Neural progenitor cell (in vitro differentiated cells): ENCODE measurements at regions not wholly inside any gene's neighbourhood (a gene's known extent, or its start where the extent isn't known, plus 50 kb on each side); places are given as distances from the start of the nearest gene placed in this dataset.

ENCODE experiments used
- DNase-seq: peaks from one replicate; pipeline ENCODE4 v3.0.0-alpha.2; 2016; ENCODE audit warnings: low spot score
- H2AFZ ChIP-seq: fragments of 200-600 bp; sonication (generic); replicated peaks from 2 replicates; pipeline ENCODE4 v1.6.1; 2016; ENCODE audit warnings: antibody characterized with exemption
- H3F3A ChIP-seq: fragments of 200-600 bp; sonication (generic); 2 replicates; pipeline ENCODE4 v1.6.1; 2016; ENCODE audit warnings: antibody characterized with exemption, low read depth
- H3K27ac ChIP-seq: fragments of 200-600 bp; sonication (generic); 2 replicates; pipeline ENCODE4 v1.5.1; 2016; ENCODE audit warnings: mild to moderate bottlenecking
- H3K27me3 ChIP-seq: fragments of 200-600 bp; sonication (generic); 2 replicates; pipeline ENCODE4 v1.6.1; 2016; ENCODE audit warnings: mild to moderate bottlenecking, moderate library complexity
- H3K36me3 ChIP-seq: fragments of 200-600 bp; sonication (generic); 2 replicates; pipeline ENCODE4 v1.5.1; 2016
- H3K4me1 ChIP-seq: fragments of 200-600 bp; sonication (generic); 2 replicates; pipeline ENCODE4 v1.6.1; 2016; ENCODE audit warnings: mixed run types
- H3K4me2 ChIP-seq: fragments of 200-600 bp; sonication (generic); 2 replicates; pipeline ENCODE4 v1.6.1; 2016
- H3K4me3 ChIP-seq: fragments of 200-600 bp; sonication (generic); 2 replicates; pipeline ENCODE4 v1.5.1; 2016
- H3K79me2 ChIP-seq: fragments of 200-600 bp; sonication (generic); 2 replicates; pipeline ENCODE4 v1.6.1; 2016; ENCODE audit warnings: low read depth
- H3K9ac ChIP-seq: fragments of 200-600 bp; sonication (generic); 2 replicates; pipeline ENCODE4 v1.6.1; 2016
- H3K9me3 ChIP-seq: fragments of 200-600 bp; sonication (generic); 2 replicates; pipeline ENCODE4 v1.5.1; 2016; ENCODE audit warnings: low read depth
- H4K20me1 ChIP-seq: fragments of 200-600 bp; sonication (generic); 2 replicates; pipeline ENCODE4 v1.6.1; 2016; ENCODE audit warnings: low read depth
- H3K27ac Mint-ChIP-seq: 3 replicates; pipeline ENCODE4 v1.8.0; 2021; ENCODE audit warnings: mixed read lengths
- H3K27me3 Mint-ChIP-seq: 2 replicates; pipeline ENCODE4 v1.8.0; 2022; ENCODE audit warnings: low read depth, mild to moderate bottlenecking, inconsistent platforms, moderate library complexity, mixed read lengths; ENCODE audit not compliant: insufficient read depth
- H3K36me3 Mint-ChIP-seq: 3 replicates; pipeline ENCODE4 v1.8.0; 2021; ENCODE audit warnings: mixed read lengths
- H3K4me1 Mint-ChIP-seq: 3 replicates; pipeline ENCODE4 v1.8.0; 2021; ENCODE audit warnings: mixed read lengths
- H3K4me3 Mint-ChIP-seq: 3 replicates; pipeline ENCODE4 v1.8.0; 2021; ENCODE audit warnings: mild to moderate bottlenecking, moderate library complexity, mixed read lengths
- H3K9me3 Mint-ChIP-seq: 3 replicates; pipeline ENCODE4 v1.8.0; 2020; ENCODE audit warnings: mixed read lengths
- CTCF ChIP-seq: fragments of 200-600 bp; sonication (generic); IDR thresholded peaks from 2 replicates; pipeline ENCODE4 v1.5.1; 2017; ENCODE audit warnings: antibody characterized with exemption, mild to moderate bottlenecking
- EZH2 ChIP-seq: fragments of 200-600 bp; sonication (generic); IDR thresholded peaks from 2 replicates; pipeline ENCODE4 v1.6.1; 2017; ENCODE audit warnings: antibody characterized with exemption, mild to moderate bottlenecking, moderate library complexity
- EZH2phosphoT487 ChIP-seq: fragments of 200-600 bp; sonication (generic); IDR thresholded peaks from 2 replicates; pipeline ENCODE4 v1.6.1; 2017; ENCODE audit warnings: antibody characterized with exemption

- H3F3A ChIP-seq, result no peaks in the 10 kb centered on the region
- no peak overlapping the region for H3K4me3 ChIP-seq
- no peak overlapping the region for H3K27ac ChIP-seq
- H3K4me1 ChIP-seq, result no peaks in the 10 kb centered on the region
- no peaks in the 10 kb centered on the region for H3K79me2 ChIP-seq
- H3K4me2 ChIP-seq, result no peak overlapping the region
- no peak for TF ChIP-seq CTCF
- no peak for TF ChIP-seq EZH2
- no peak for TF ChIP-seq EZH2phosphoT487
- Mint-ChIP-seq H3K9me3 (peaks cover 3% of the 10 kb centered on the region), H3K4me1 (no peaks in the 10 kb centered on the region), H3K36me3 (no peaks in the 10 kb centered on the region), H3K4me3 (no peak overlapping the region), H3K27ac (no peak overlapping the region), H3K27me3 (peaks cover 4% of the 10 kb centered on the region)
- H3K9me3 ChIP-seq, result no peaks in the 10 kb centered on the region
- no peaks in the 10 kb centered on the region for H3K27me3 ChIP-seq
- H2AFZ ChIP-seq, result no peak overlapping the region
- H3K36me3 ChIP-seq, result no peaks in the 10 kb centered on the region
- DNase-seq, result no peak
- no peaks in the 10 kb centered on the region for H4K20me1 ChIP-seq
- H3K9ac ChIP-seq, result no peak overlapping the region
Observed at GRCh38 chr18:22265838-22266237, 96.4 kb downstream of the GATA6 start.

- H3K9me3 Mint-ChIP-seq, result peaks cover 3% of the 10 kb centered on the region
- Histone ChIP-seq H3K4me1 (no peaks in the 10 kb centered on the region), H3K36me3 (no peaks in the 10 kb centered on the region), H3K9ac (no peak overlapping the region), H3F3A (no peaks in the 10 kb centered on the region), H2AFZ (no peak overlapping the region), H3K9me3 (no peaks in the 10 kb centered on the region), H4K20me1 (no peaks in the 10 kb centered on the region), H3K27me3 (no peaks in the 10 kb centered on the region), H3K4me3 (no peak overlapping the region), H3K27ac (no peak overlapping the region), H3K4me2 (no peak overlapping the region), H3K79me2 (no peaks in the 10 kb centered on the region)
- TF ChIP-seq EZH2 (no peak), EZH2phosphoT487 (no peak), CTCF (no peak)
- no peaks in the 10 kb centered on the region for H3K4me1 Mint-ChIP-seq
- H3K27me3 Mint-ChIP-seq, result peaks cover 2% of the 10 kb centered on the region
- H3K36me3 Mint-ChIP-seq, result no peaks in the 10 kb centered on the region
- H3K27ac Mint-ChIP-seq, result no peak overlapping the region
- no peak for DNase-seq
- H3K4me3 Mint-ChIP-seq, result no peak overlapping the region
Observed at GRCh38 chr18:22260208-22260820, 90.9 kb downstream of the GATA6 start.

- Histone ChIP-seq H4K20me1 (no peaks in the 10 kb centered on the region), H3K4me3 (no peak overlapping the region), H3K4me1 (no peaks in the 10 kb centered on the region), H3K4me2 (no peak overlapping the region), H3K9me3 (no peaks in the 10 kb centered on the region), H3K36me3 (no peaks in the 10 kb centered on the region), H3F3A (no peaks in the 10 kb centered on the region), H3K9ac (no peak overlapping the region), H3K27ac (no peak overlapping the region), H3K27me3 (no peaks in the 10 kb centered on the region), H2AFZ (no peak overlapping the region), H3K79me2 (no peaks in the 10 kb centered on the region)
- Mint-ChIP-seq H3K4me1 (peaks cover 7% of the 10 kb centered on the region), H3K27me3 (peaks cover 2% of the 10 kb centered on the region), H3K27ac (no peak overlapping the region), H3K36me3 (no peaks in the 10 kb centered on the region), H3K9me3 (peaks cover 3% of the 10 kb centered on the region), H3K4me3 (no peak overlapping the region)
- TF ChIP-seq EZH2 (no peak), CTCF (no peak), EZH2phosphoT487 (no peak)
- no peak for DNase-seq
Observed at GRCh38 chr18:22257022-22257543, 87.7 kb downstream of the GATA6 start.
